Skeletal muscle satellite cell (primary cell): ENCODE measurements at regions not wholly inside any gene's neighbourhood (a gene's known extent, or its start where the extent isn't known, plus 50 kb on each side); places are given as distances from the start of the nearest gene placed in this dataset.

Experiments
- H3K27me3 ChIP-seq: 2 replicates; pipeline ENCODE4 v1.7.0; 2013; ENCODE audit warnings: low read length; ENCODE audit not compliant: control insufficient read depth, insufficient read depth
- H3K36me3 ChIP-seq: 2 replicates; pipeline ENCODE4 v1.7.0; 2013; ENCODE audit warnings: mild to moderate bottlenecking, control low read depth, low read length; ENCODE audit not compliant: insufficient read depth
- H3K4me1 ChIP-seq: 2 replicates; pipeline ENCODE4 v1.7.0; 2013; ENCODE audit warnings: low read length; ENCODE audit not compliant: control insufficient read depth, insufficient read depth
- H3K4me2 ChIP-seq: 2 replicates; pipeline ENCODE4 v1.7.0; 2013; ENCODE audit warnings: mild to moderate bottlenecking, low read length
- H3K4me3 ChIP-seq: 2 replicates; pipeline ENCODE4 v1.7.0; 2013; ENCODE audit warnings: low read length
- H3K9ac ChIP-seq: 2 replicates; pipeline ENCODE4 v1.7.0; 2013; ENCODE audit warnings: mild to moderate bottlenecking, low read depth, low read length, moderate library complexity
- H3K9me3 ChIP-seq: replicated peaks from 2 replicates; pipeline ENCODE4 v1.7.0; 2013; ENCODE audit warnings: mild to moderate bottlenecking, control low read depth, low read length

DNA sequence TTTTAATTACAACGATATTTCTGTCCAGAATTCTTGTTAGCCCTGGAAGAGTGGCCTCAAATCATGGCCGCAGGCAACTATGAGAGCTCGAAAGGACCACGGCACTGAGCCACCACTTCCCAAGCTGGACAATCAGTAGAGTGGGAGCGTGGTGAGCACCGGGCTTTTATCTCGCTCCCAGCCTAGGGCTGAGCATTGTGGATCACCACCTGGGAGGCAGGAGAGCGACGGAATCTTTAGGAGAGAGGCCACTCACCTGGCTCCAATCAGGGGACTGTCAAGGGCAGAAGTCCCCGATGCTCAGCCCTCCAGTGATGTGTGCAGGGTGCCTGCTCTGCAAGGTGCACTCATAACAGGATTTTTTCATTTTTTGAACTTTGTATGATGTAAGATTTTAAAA is 377.1 kb upstream of the B3GAT1 start:
- Histone ChIP-seq H3K4me2 (no peak overlapping the region), H3K4me1 (no peaks in the 10 kb centered on the region), H3K9ac (no peak overlapping the region), H3K36me3 (no peaks in the 10 kb centered on the region), H3K9me3 (peaks cover 5% of the 10 kb centered on the region), H3K27me3 (no peaks in the 10 kb centered on the region), H3K4me3 (no peak overlapping the region)

DNA sequence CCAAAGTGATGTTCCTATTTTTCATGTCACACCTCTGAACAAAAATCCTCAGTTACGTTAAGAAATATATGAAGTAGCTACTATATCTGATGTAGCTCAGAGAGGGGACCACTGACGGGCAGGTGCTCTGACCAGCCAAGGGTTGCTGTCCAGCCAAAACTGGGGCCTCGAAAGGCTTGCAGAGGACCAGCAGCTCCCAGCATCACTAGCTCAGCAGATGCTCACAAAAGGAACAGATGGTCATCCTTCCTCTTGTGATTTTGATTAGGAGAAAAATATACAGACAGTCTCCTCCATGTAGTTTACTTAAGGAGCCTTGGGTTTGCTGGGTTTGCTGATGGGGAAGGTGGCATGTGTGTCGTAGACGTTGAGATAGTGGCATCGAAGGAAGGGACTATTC is 374.6 kb upstream of the B3GAT1 start:
- Histone ChIP-seq H3K9me3 (peaks cover 4% of the 10 kb centered on the region), H3K9ac (no peak overlapping the region), H3K27me3 (no peaks in the 10 kb centered on the region)

DNA sequence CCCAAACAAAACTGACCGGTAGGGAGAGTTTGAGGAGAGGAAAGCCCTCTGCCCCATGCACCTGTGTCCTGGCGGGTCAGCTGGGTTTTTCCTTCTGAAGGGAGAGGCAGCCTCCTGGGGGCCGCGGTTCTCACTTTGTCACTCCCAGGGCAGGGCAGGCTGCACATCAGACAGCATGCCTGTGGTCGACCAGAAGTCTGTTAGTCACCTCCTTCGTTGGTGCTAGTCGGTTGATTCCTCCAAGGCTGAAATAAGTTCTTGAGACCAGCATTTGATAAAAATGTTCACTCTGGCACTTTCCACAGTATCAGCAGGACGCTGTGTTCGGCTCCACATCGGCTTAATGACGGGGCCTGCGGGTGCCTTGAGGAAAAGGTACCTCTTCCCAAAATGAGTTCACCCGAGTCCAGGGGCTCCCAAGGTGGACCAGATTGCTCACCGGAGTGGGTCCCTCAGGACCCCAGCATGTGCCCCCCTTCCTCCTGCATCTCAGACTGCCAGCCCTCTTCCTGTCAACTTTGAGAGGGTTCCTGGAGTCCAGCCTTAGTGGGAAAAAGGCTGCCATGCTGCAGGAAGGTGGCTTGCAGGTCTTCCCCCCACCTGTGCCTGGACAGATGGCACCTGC is 373.7 kb upstream of the B3GAT1 start:
- Histone ChIP-seq H3K36me3 (no peaks in the 10 kb centered on the region), H3K4me3 (no peak overlapping the region), H3K9ac (no peak overlapping the region), H3K9me3 (peaks cover 4% of the 10 kb centered on the region), H3K27me3 (no peaks in the 10 kb centered on the region), H3K4me1 (no peaks in the 10 kb centered on the region), H3K4me2 (no peak overlapping the region)

More for the DNA sequence above, 374.6 kb upstream of the B3GAT1 start:
- H3K4me3 ChIP-seq, result no peak overlapping the region
- H3K4me2 ChIP-seq, result no peak overlapping the region
- H3K36me3 ChIP-seq, result no peaks in the 10 kb centered on the region
- no peaks in the 10 kb centered on the region for H3K4me1 ChIP-seq

DNA sequence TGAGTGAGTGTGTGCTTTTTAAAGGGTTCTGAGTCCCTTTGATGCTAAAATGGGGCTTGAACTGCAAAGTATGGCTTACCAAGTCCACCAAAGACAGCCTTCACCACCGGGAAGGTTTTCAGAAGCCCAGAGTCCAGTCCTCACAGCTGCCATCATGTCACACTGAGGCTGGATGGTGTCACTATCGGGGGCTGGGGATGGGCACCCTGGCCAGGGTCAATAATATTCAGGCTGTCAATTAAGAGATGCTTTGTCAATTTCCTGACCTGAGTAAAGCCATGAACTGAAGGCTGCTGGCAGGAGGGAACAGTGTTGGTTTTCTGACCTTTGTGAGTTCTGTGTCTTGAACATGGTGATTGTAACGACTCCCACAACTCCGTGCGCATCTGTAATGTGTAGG is 373.0 kb upstream of the B3GAT1 start:
- no peaks in the 10 kb centered on the region for H3K27me3 ChIP-seq
- no peak overlapping the region for H3K9ac ChIP-seq
- no peak overlapping the region for H3K4me3 ChIP-seq
- no peak overlapping the region for H3K4me2 ChIP-seq
- H3K9me3 ChIP-seq, result peaks cover 4% of the 10 kb centered on the region
- no peaks in the 10 kb centered on the region for H3K36me3 ChIP-seq
- H3K4me1 ChIP-seq, result no peaks in the 10 kb centered on the region

DNA sequence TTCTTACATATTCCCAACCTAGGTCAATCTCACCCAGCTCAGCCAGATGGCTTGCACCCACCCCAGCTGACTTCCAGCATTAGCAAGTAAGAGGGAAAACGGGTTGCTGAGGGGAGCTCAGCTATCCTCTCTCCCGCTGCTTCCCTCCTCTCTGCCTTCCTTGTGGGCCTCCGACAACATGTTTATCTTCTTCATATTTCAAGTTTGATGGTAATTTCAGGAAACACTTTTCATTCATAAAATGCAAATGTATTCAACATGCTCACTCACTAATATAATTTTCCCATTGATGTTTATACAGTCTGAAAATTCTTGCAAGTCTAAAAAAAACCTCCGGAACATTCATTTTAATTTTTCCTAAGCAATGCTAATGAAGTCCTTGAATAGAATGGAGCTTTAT is 372.5 kb upstream of the B3GAT1 start:
- Histone ChIP-seq H3K4me2 (no peak overlapping the region), H3K9me3 (peaks cover 4% of the 10 kb centered on the region), H3K4me1 (no peaks in the 10 kb centered on the region), H3K9ac (no peak overlapping the region), H3K36me3 (no peaks in the 10 kb centered on the region), H3K4me3 (no peak overlapping the region), H3K27me3 (no peaks in the 10 kb centered on the region)

DNA sequence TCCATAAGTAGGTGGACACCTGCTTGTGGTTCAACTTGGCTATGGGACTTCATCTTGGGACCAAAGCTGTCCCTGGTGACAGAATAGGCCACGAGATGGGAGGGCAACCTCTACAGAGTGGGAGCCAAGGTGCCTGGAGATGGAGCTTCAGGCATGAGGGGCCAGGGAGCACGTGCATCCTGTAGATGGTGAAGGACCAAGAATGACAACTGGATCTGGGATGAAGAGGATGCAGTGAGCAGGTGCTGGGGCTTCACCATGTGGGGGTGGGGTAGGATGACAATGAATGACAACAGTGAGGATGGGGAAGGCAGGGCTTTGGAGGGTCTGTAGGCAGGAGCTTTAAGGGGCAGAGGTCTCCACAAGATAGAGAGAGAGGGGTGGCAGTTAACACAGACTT is 372.0 kb upstream of the B3GAT1 start:
- Histone ChIP-seq H3K4me2 (no peak overlapping the region), H3K9ac (no peak overlapping the region), H3K36me3 (no peaks in the 10 kb centered on the region), H3K27me3 (no peaks in the 10 kb centered on the region), H3K4me3 (no peak overlapping the region), H3K9me3 (peaks cover 4% of the 10 kb centered on the region), H3K4me1 (no peaks in the 10 kb centered on the region)

DNA sequence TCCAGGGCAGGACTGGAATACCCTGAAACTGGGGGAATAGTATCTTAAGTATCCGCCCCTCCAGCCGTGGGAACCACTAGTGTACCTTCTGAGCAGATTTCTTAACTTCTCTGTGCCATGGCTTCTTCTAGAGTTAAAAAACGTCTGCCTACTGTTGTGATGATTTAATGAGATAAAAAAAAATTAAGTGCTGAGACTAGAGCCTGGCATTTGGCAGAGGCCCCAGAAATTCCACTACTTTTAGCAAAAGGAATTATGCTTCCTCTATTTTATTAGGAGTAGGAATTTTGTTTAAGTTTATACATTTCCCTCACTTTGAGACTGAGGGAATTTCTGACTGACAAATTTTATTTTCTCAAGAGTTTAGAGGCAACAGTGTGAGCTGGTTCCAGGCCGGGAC is 371.2 kb upstream of the B3GAT1 start:
- H3K36me3 ChIP-seq, result no peaks in the 10 kb centered on the region
- H3K4me3 ChIP-seq, result no peak overlapping the region
- no peaks in the 10 kb centered on the region for H3K27me3 ChIP-seq
- H3K9me3 ChIP-seq, result peaks cover 4% of the 10 kb centered on the region
- H3K9ac ChIP-seq, result no peak overlapping the region
- no peak overlapping the region for H3K4me2 ChIP-seq
- no peaks in the 10 kb centered on the region for H3K4me1 ChIP-seq

DNA sequence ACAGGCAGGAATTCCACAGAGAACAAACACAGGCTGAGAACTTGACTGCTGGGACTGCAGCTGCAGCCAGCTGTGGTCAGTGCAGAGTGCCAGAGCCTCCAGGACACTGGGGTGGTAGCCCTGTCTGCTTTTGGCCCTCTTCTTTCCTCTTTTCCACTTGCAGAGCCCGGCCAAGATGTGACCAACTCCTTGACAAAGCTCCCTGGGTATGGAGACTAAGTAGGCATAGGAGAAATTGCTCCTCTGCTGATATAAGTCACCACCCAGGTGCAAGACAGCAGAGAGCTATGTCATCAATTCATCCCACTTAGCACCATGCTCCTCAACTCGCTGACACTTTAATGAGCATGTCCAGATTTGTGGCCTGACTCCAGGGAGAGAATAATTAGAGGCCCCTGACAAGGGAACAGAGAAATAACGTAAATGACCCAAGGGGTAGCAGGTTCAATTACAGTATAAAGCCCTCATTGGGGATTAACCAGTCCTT is 369.4 kb upstream of the B3GAT1 start:
- Histone ChIP-seq H3K27me3 (no peaks in the 10 kb centered on the region), H3K9me3 (peaks cover 4% of the 10 kb centered on the region), H3K36me3 (no peaks in the 10 kb centered on the region), H3K4me2 (no peak overlapping the region), H3K9ac (no peak overlapping the region), H3K4me3 (no peak overlapping the region), H3K4me1 (no peaks in the 10 kb centered on the region)

DNA sequence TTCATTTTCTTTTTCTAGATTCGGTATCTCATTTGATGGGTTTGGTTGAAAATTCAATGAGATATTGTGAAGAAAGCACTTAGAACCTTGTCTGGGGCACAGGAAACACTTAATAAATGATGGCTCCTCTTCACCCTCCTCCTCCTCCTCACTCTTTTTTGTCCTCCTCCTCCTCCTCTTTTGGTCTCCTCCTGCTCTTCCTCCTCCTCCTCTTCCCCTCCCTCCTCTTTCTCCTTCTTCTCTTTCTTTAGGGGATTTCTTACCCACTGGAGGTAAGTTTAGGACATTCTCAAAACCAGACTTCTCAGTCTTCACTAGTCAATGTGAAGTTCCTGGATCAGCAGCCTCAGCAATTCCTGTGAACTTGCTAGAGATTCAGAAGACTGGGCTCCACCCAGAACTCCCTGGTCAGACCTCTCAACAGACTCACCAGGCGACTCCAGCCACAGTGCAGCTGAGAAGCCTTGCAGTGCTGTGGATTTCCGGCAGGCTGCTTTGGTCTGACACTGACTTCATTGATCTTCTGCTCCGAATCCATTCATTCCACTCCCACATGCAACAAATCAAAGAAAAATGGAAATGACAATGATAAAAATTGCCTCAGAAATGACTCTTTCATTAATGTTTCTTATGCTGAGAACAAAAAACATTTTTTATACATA is 368.6 kb upstream of the B3GAT1 start:
- H3K4me3 ChIP-seq, result no peak overlapping the region
- H3K4me2 ChIP-seq, result no peak overlapping the region
- no peaks in the 10 kb centered on the region for H3K4me1 ChIP-seq
- peaks cover 4% of the 10 kb centered on the region for H3K9me3 ChIP-seq
- no peak overlapping the region for H3K9ac ChIP-seq
- H3K36me3 ChIP-seq, result no peaks in the 10 kb centered on the region
- H3K27me3 ChIP-seq, result no peaks in the 10 kb centered on the region

DNA sequence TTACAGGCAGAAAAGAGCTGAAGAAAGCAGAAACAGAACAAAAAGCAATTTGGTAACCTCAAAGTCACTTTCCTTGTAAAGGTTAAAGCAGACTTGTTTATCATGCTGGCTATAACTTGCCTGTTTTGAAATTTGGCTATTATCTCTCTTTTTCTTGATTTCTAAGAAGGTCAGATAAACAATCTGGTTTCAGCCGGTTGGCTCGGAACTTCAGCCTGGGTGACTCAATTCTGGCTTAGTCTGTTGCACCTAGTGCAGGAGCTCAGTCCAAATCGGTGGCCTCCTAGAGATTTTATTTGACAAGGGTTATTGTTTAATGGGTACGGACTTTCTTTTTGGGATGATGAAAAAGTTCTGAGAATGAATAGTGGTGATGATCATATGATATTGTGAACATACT is 367.1 kb upstream of the B3GAT1 start:
- no peaks in the 10 kb centered on the region for H3K4me1 ChIP-seq
- no peak overlapping the region for H3K4me3 ChIP-seq

DNA sequence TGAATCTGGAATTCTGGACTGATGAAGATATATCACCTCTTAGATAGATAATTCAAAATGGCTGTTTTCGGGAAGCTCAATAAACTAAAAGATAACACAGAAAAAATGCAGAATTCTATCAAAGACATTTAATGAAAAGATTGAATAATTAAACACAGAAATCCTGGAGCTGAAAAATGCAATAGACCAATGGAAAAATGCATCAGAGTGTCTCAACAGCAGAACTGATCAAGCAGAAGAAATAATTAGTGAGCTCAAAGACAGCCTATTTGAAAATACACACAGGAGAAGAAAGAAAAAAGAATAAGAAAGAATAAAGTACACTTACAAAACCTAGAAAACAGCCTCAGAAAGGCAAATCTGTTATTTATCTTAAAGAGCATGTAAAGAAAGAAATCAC is 356.4 kb upstream of the B3GAT1 start:
- Histone ChIP-seq H3K4me3 (no peak overlapping the region), H3K9ac (no peak overlapping the region), H3K36me3 (no peaks in the 10 kb centered on the region), H3K4me1 (no peaks in the 10 kb centered on the region), H3K9me3 (peaks cover 24% of the 10 kb centered on the region), H3K27me3 (no peaks in the 10 kb centered on the region), H3K4me2 (no peak overlapping the region)

More for the DNA sequence above, 367.1 kb upstream of the B3GAT1 start:
- Histone ChIP-seq H3K27me3 (no peaks in the 10 kb centered on the region), H3K36me3 (no peaks in the 10 kb centered on the region), H3K4me2 (no peak overlapping the region), H3K9ac (no peak overlapping the region), H3K9me3 (peaks cover 4% of the 10 kb centered on the region)

DNA sequence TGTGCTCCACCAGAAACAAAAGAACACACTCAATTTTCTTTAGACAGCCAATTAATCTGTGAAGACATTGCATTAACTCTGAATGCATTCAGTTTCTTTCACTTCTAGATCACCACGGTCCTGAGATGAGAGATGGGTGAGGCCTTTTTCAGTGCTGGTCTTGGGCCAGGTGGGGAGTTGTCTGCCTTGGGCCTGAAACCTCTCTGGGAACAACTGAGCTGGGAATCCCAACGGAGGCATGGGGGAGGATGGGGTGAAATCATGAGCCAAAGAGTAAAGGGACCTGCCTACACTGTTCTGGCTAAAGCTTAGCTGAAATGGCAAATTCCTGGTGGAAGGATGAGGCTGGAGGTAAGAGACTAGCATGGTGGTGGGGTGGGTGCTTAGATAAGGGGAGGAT is 353.5 kb upstream of the B3GAT1 start:
- Histone ChIP-seq H3K9me3 (peaks cover 24% of the 10 kb centered on the region), H3K27me3 (no peaks in the 10 kb centered on the region), H3K4me3 (no peak overlapping the region), H3K36me3 (no peaks in the 10 kb centered on the region), H3K9ac (no peak overlapping the region), H3K4me1 (no peaks in the 10 kb centered on the region), H3K4me2 (no peak overlapping the region)
